ENCODE measurements at regions not wholly inside any gene's neighbourhood (a gene's known extent, or its start where the extent isn't known, plus 50 kb on each side); places are given as distances from the start of the nearest gene placed in this dataset.

DNA sequence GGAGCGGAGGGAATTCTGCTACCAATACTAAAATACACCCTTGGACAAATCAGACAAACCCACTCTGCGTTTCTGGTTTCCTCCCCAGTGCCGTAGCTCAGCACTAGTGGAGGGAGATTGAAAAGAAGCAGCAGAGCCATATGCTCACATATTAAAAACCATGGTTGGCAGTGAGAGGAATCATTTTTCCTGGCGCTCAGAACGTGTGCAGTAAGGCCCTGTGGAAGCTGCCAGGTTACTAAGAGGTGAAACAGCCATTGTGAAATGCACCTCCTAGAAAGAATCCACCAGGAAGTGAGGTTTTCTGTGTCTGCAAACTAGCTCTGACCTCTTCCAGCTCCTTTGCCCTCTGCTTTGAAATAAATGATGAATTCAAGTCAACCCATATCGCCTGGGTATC, 177.2 kb downstream of the ERCC6L2 start:
- DNase-seq (no peak), ATAC-seq (replicated peaks) (no peak)
- peaks cover 0 to 2% of the 10 kb centered on the region in 2 donors for H3K9me3 Mint-ChIP-seq
- H3K36me3 Mint-ChIP-seq (ENCODE audit: insufficient read depth) = no peaks in the 10 kb centered on the region
- H3K4me1 Mint-ChIP-seq (ENCODE audit: low read depth in 2 of 2) = peaks cover 10 to 14% of the 10 kb centered on the region in 2 donors
- H3K4me3 Mint-ChIP-seq = no peak overlapping the region
- H3K27me3 Mint-ChIP-seq = no peaks in the 10 kb centered on the region
- H3K27ac Mint-ChIP-seq = no peak overlapping the region

- DNase-seq (no peak), ATAC-seq (replicated peaks) (no peak)
- H3K27ac Mint-ChIP-seq = no peak overlapping the region
- H3K36me3 Mint-ChIP-seq (ENCODE audit: insufficient read depth) = no peaks in the 10 kb centered on the region
- H3K4me1 Mint-ChIP-seq (ENCODE audit: low read depth in 2 of 2) = peaks cover 3 to 5% of the 10 kb centered on the region in 2 donors
- H3K27me3 Mint-ChIP-seq = peaks cover 6 to 9% of the 10 kb centered on the region in 2 donors
- H3K4me3 Mint-ChIP-seq = no peak overlapping the region
- peaks cover 0 to 2% of the 10 kb centered on the region in 2 donors for H3K9me3 Mint-ChIP-seq
Measured at GRCh38 chr9:96051423-96051822, 175.9 kb downstream of the ERCC6L2 start.

GRCh38 chr9:96050861-96051155, 175.3 kb downstream of the ERCC6L2 start:
- no peak overlapping the region for H3K4me3 Mint-ChIP-seq
- H3K27ac Mint-ChIP-seq = no peak overlapping the region
- peaks cover 12% of the 10 kb centered on the region in 2 donors for H3K27me3 Mint-ChIP-seq
- peaks cover 0 to 2% of the 10 kb centered on the region in 2 donors for H3K9me3 Mint-ChIP-seq
- DNase-seq = no peak
- peaks cover 0 to 3% of the 10 kb centered on the region in 2 donors for H3K4me1 Mint-ChIP-seq (ENCODE audit: low read depth in 2 of 2)
- no peak for ATAC-seq (replicated peaks)
- no peaks in the 10 kb centered on the region for H3K36me3 Mint-ChIP-seq (ENCODE audit: insufficient read depth)

DNA sequence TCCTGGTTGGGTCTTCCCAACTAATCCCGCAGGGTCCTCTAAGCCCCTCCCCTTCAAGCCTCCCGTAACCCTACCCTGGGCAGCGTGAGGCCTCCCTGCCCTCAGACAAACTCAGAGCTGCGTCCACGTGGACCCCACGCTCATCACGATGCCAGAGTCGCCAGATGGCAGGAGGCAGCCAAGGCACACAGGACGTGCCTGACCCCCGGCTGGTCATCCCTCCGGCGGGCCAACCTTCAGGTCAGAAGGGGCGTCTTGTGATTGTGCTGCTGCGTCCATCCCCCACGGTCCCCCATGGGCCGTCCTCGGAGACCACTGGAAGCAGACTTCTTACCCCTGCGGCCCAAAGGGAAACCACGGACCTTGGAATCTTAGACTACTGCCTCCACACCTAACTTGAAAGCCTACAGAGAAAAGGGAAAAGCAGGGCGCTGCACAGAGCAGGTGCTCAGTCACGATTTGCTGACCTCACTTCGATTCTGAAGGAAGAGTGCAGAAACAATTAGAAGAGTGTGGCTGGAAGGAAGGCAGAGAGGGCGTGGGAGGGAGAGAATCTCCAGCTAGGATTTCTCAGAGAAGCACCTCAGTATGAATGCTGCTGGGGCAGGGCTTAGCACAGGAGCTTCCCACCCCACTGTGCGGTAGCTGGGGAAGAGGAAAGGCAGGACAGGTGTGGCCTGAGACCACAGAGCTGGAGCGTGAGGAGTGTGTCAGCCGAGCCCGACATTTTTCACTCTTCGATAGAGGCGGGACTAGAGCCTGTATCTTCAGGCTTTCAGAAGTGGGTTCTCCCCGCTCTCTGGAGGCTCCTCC, 174.8 kb downstream of the ERCC6L2 start:
- DNase-seq (no peak), ATAC-seq (replicated peaks) (no peak)
- no peak overlapping the region for H3K4me3 Mint-ChIP-seq
- peaks cover 0 to 2% of the 10 kb centered on the region in 2 donors for H3K9me3 Mint-ChIP-seq
- peaks cover 12 to 15% of the 10 kb centered on the region in 2 donors for H3K27me3 Mint-ChIP-seq
- H3K36me3 Mint-ChIP-seq (ENCODE audit: insufficient read depth) = no peaks in the 10 kb centered on the region
- no peak overlapping the region for H3K27ac Mint-ChIP-seq
- peaks cover 0 to 3% of the 10 kb centered on the region in 2 donors for H3K4me1 Mint-ChIP-seq (ENCODE audit: low read depth in 2 of 2)

GRCh38 chr9:96048956-96049831, 173.7 kb downstream of the ERCC6L2 start:
- ATAC-seq (replicated peaks) = no peak
- no peak for DNase-seq
- Mint-ChIP-seq H3K36me3 (ENCODE audit: insufficient read depth) (no peaks in the 10 kb centered on the region), H3K27ac (no peak overlapping the region), H3K27me3 (peaks cover 12 to 15% of the 10 kb centered on the region in 2 donors), H3K4me1 (ENCODE audit: low read depth in 2 of 2) (peaks cover 0 to 3% of the 10 kb centered on the region in 2 donors), H3K9me3 (peaks cover 0 to 2% of the 10 kb centered on the region in 2 donors), H3K4me3 (no peak overlapping the region)

DNA sequence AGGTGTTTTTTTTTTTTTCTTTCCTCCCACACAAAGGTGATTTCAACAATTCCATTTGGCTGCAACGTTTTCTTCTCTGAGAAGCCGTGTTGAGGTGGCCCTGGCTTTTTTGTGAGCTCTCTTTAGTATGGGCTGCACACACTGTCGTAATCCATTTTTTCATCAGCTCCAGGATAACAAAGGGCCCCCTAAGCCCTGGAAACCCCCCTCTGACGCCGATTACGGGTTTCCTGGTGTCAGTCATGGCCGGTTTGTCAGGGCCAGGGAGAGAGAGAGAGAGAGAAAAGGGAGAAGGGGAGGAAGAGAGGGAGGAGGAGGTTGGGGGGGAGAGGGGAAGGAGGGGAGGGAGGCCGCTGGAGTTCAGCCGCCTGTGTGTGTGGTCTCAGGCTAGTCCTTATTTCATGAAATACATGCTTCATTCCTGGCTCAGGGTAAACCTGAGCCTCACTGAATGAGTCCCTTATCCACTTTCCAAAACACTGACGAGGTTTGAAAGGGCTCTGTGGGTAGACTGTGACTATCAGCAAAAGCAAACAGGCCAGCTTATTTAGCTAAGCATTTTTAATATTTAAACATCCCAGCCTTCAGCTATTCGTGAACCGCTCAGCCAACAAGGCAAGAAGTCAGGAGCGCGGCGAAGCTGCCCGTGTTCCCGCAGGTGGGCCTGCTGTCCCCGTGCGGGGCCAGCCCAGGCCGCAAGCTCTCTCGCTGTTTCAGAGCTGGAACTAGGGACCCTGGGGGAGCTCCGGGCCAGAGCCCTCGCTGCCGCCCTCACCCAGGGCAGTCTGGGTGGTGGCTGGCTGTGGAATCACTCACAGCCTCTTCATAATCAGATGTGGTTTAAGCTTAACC, 172.8 kb downstream of the ERCC6L2 start:
- H3K36me3 Mint-ChIP-seq (ENCODE audit: insufficient read depth) = no peaks in the 10 kb centered on the region
- H3K9me3 Mint-ChIP-seq = peaks cover 0 to 2% of the 10 kb centered on the region in 2 donors
- H3K27me3 Mint-ChIP-seq = peaks cover 12 to 15% of the 10 kb centered on the region in 2 donors
- H3K27ac Mint-ChIP-seq = no peak overlapping the region
- peaks cover 0 to 3% of the 10 kb centered on the region in 2 donors for H3K4me1 Mint-ChIP-seq (ENCODE audit: low read depth in 2 of 2)
- no peak for ATAC-seq (replicated peaks)
- no peak overlapping the region for H3K4me3 Mint-ChIP-seq
- no peak for DNase-seq

DNA sequence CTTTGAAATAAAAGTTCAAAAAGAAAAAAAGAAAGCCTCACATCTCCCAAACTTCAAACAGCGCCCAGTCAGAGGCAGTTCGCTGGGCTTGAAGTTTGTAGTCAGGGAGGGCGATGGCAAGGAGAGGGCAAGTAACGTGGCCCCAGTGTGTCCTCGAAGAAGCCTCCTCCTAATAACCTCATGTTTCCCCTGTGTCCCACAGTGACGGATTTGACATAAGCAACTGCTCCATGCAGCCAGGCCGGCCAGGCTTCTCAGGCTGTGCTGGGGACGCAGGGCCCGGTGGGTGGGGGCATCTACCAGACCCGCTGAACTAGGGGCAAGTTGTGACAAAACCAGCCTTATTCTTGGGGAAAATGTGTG, 172.2 kb downstream of the ERCC6L2 start:
- Mint-ChIP-seq H3K9me3 (peaks cover 0 to 2% of the 10 kb centered on the region in 2 donors), H3K27me3 (peaks cover 12 to 15% of the 10 kb centered on the region in 2 donors), H3K27ac (no peak overlapping the region), H3K4me3 (no peak overlapping the region), H3K36me3 (ENCODE audit: insufficient read depth) (no peaks in the 10 kb centered on the region), H3K4me1 (ENCODE audit: low read depth in 2 of 2) (peaks cover 0 to 3% of the 10 kb centered on the region in 2 donors)
- no peak for ATAC-seq (replicated peaks)
- DNase-seq = no peak

DNA sequence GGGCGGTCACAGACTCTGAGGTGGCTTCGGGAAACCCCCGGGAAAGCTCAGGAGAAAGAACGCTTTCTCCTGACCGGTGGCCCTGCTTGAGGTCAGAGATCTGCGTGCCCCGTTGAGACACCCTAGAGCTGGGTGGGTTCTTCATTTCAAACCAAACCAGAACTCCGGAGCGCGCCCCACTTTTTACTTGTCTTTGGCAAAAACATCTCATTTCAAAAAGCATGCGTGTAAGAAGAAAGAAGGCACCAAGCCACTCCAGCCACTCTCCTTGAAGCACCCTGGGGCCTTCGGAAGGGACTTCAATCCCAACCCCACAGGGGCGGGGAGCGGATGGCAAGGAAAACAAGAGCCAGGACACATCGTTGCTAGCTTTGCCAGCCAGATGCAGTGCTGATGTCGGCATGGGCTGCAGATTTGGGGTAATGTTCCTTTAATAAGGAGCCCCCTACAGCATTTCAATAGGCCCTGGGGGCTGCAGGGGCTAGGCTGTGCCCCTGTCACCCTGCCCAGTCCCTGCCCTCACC, 171.7 kb downstream of the ERCC6L2 start:
- H3K4me3 Mint-ChIP-seq = no peak overlapping the region
- no peaks in the 10 kb centered on the region for H3K36me3 Mint-ChIP-seq (ENCODE audit: insufficient read depth)

GRCh38 chr9:96045811-96046210, 170.3 kb downstream of the ERCC6L2 start:
- Mint-ChIP-seq H3K4me3 (no peak overlapping the region), H3K4me1 (ENCODE audit: low read depth in 2 of 2) (peaks cover 0 to under 1% of the 10 kb centered on the region in 2 donors), H3K36me3 (ENCODE audit: insufficient read depth) (no peaks in the 10 kb centered on the region), H3K9me3 (no peaks in the 10 kb centered on the region), H3K27ac (no peak overlapping the region), H3K27me3 (peaks cover 12 to 15% of the 10 kb centered on the region in 2 donors)
- no peak for ATAC-seq (replicated peaks)
- DNase-seq = no peak

More for the DNA sequence above, 171.7 kb downstream of the ERCC6L2 start:
- DNase-seq = no peak
- Mint-ChIP-seq H3K4me1 (ENCODE audit: low read depth in 2 of 2) (peaks cover 0 to 3% of the 10 kb centered on the region in 2 donors), H3K9me3 (peaks cover 0 to 2% of the 10 kb centered on the region in 2 donors), H3K27ac (peak overlapping the region in 1 of 2 donors; percentile 55), H3K27me3 (peaks cover 12 to 15% of the 10 kb centered on the region in 2 donors)
- ATAC-seq (replicated peaks) = no peak

- no peaks in the 10 kb centered on the region for H3K4me1 Mint-ChIP-seq (ENCODE audit: low read depth in 2 of 2)
- H3K9me3 Mint-ChIP-seq = no peaks in the 10 kb centered on the region
- H3K27ac Mint-ChIP-seq = no peak overlapping the region
- ATAC-seq (replicated peaks) = no peak
- H3K4me3 Mint-ChIP-seq = no peak overlapping the region
- peaks cover 12 to 15% of the 10 kb centered on the region in 2 donors for H3K27me3 Mint-ChIP-seq
- no peak for DNase-seq
- no peaks in the 10 kb centered on the region for H3K36me3 Mint-ChIP-seq (ENCODE audit: insufficient read depth)
Measured at GRCh38 chr9:96044401-96044800, 168.9 kb downstream of the ERCC6L2 start.

DNA sequence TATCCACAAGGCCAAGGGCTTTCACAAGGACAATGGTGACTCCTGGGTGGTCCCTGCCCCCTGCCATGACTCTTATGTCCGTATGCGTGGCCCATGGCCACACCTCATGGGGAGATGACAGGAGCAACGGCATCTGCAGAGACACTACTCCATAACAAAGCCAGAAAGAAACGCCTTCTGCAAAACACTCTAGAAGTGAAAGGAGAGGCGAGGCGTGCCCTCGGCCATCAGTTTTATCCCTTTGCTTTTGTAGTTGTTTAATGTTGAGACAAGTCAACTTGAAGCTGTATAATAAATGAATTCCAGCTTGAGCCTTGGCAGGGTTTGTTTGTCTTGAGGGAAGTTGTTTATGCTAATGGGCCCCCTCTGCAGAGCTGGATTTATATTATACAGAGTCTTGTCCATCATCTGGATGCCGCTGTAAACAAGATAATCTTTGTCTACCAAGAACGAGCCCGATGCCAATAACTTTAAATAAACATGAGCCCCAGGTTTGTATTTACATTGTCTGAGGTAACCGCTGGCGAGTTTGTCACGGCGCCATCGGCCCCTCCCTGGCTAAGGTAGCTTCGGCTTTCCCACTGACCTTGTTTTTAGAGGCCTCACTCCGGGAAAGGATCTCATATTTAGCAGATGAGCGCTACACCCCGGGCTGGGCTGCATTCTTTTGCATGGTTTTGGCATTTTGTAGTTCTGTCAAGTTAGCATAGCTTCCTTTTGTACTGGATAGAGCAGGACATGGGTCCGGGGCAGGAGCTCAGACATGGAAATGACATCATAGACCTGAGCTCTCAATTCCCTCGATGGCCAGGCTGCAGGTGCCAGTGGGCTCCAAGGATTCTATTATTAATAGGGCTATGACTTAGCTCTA, 165.3 kb downstream of the ERCC6L2 start:
- peaks cover 0 to 4% of the 10 kb centered on the region in 2 donors for H3K27me3 Mint-ChIP-seq
- H3K36me3 Mint-ChIP-seq (ENCODE audit: insufficient read depth) = peaks cover 3% of the 10 kb centered on the region
- H3K27ac Mint-ChIP-seq = peak overlapping the region in 1 of 2 donors; percentile 24
- peaks cover 0 to 6% of the 10 kb centered on the region in 2 donors for H3K9me3 Mint-ChIP-seq
- ATAC-seq (replicated peaks) = no peak
- H3K4me1 Mint-ChIP-seq (ENCODE audit: low read depth in 2 of 2) = peaks cover 0 to 3% of the 10 kb centered on the region in 2 donors
- no peak for DNase-seq
- H3K4me3 Mint-ChIP-seq = no peak overlapping the region

DNA sequence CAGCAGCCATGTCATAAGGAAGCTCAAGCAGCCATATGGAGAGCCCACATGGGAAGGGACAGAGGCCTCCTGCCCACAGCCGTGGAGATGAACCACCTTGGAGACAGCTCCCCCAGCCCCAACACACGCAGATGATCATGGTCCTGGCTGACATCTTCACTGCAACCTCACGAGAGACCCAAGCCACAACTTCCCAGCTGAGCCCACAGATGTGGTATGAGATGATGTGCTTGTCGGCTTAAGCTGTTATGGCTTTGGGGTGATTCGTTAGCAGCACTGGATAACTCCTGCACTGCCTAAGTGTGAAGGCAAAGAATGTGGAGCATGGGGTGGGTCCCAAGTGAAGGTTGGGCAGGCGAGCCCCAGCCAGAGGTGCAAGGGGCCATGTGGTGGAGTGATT, 163.4 kb downstream of the ERCC6L2 start:
- Mint-ChIP-seq H3K4me3 (no peak overlapping the region), H3K27me3 (no peaks in the 10 kb centered on the region), H3K9me3 (peaks cover 0 to 6% of the 10 kb centered on the region in 2 donors), H3K27ac (no peak overlapping the region), H3K36me3 (ENCODE audit: insufficient read depth) (peaks cover 3% of the 10 kb centered on the region), H3K4me1 (ENCODE audit: low read depth in 2 of 2) (peaks cover 0 to 5% of the 10 kb centered on the region in 2 donors)
- no peak for ATAC-seq (replicated peaks)
- DNase-seq = no peak

Measured in effector memory CD8-positive, alpha-beta T cell (primary cell).